SU-DHL-6 (cell line): ENCODE measurements at regions not wholly inside any gene's neighbourhood (a gene's known extent, or its start where the extent isn't known, plus 50 kb on each side); places are given as distances from the start of the nearest gene placed in this dataset.

Experiments
- EZH2phosphoT487 ChIP-seq: fragments of 200-600 bp; sonication (generic), shearing (Covaris generic); conservative IDR thresholded peaks from 2 replicates; pipeline ENCODE4 v1.6.1; 2018; ENCODE audit warnings: mild to moderate bottlenecking, antibody characterized with exemption, low read length, moderate library complexity, mixed read lengths
- TF ChIP-seq, protein P1 (sequence below): fragments of 200-600 bp; sonication (generic); IDR thresholded peaks from one replicate; pipeline ENCODE4 v1.5.1; 2017; ENCODE audit warnings: antibody characterized with exemption, mild to moderate bottlenecking, low read length, moderate library complexity; ENCODE audit not compliant: insufficient read depth, poor library complexity, severe bottlenecking

DNA sequence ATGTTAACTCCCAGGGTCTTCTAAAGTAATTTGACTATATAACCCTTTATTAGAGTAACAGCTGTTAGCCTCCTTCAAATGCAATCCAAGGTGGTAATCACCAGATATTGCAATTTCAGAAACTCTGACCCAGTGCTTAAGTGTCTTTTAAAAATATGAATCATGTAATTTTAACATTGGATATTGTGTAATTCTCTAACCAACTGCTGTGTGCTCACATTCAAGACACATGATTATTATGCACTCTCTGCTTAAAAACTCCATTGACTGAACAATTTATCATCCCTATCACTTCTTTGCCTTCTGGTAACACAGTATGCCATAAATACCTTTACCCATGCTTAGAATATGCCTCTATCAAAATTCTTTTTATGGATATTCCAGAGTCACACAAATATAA, 537.4 kb upstream of the RGS18 start:
- TF ChIP-seq, protein P1, sequence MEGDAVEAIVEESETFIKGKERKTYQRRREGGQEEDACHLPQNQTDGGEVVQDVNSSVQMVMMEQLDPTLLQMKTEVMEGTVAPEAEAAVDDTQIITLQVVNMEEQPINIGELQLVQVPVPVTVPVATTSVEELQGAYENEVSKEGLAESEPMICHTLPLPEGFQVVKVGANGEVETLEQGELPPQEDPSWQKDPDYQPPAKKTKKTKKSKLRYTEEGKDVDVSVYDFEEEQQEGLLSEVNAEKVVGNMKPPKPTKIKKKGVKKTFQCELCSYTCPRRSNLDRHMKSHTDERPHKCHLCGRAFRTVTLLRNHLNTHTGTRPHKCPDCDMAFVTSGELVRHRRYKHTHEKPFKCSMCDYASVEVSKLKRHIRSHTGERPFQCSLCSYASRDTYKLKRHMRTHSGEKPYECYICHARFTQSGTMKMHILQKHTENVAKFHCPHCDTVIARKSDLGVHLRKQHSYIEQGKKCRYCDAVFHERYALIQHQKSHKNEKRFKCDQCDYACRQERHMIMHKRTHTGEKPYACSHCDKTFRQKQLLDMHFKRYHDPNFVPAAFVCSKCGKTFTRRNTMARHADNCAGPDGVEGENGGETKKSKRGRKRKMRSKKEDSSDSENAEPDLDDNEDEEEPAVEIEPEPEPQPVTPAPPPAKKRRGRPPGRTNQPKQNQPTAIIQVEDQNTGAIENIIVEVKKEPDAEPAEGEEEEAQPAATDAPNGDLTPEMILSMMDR, result no peak
- no peak for TF ChIP-seq EZH2phosphoT487
